GM12892 (cell line): ENCODE measurements at regions not wholly inside any gene's neighbourhood (a gene's known extent, or its start where the extent isn't known, plus 50 kb on each side); places are given as distances from the start of the nearest gene placed in this dataset.

Experiments used
- POLR2A ChIP-seq: IDR thresholded peaks from 2 replicates; pipeline ENCODE4 v1.6.1; 2011; ENCODE audit warnings: low read depth, low read length, control low read depth
- POLR2AphosphoS5 ChIP-seq: IDR thresholded peaks from 2 replicates; pipeline ENCODE4 v1.6.1; 2011; ENCODE audit warnings: low read depth, low read length, control low read depth
- TAF1 ChIP-seq: IDR thresholded peaks from 2 replicates; pipeline ENCODE4 v1.6.1; 2011; ENCODE audit warnings: low read depth, mild to moderate bottlenecking, control low read depth, low read length, borderline replicate concordance

DNA sequence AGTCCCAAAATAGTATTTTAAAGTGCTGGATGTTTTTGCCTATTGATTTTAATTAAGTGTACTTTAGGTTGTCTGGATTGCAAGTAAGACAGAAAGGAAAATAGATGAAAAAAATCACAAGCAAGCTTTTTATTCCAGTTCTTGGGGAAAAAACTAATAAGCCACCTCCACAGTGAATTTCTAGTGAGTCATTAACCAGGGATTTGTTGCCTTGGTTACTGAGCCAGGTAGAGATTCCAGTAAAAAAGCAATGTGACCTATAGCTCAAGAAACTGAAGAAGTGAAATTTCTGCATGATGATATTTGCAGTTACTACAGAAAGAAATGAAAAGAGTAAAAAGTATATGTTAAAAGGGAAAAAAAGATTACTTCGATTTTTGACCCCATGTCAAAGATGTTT is 160.6 kb downstream of the METTL4 start:
- TF ChIP-seq POLR2A (no peak), POLR2AphosphoS5 (no peak), TAF1 (no peak)
